Vagina (tissue), 2 donors: ENCODE measurements at regions not wholly inside any gene's neighbourhood (a gene's known extent, or its start where the extent isn't known, plus 50 kb on each side); places are given as distances from the start of the nearest gene placed in this dataset.

ENCODE experiments used
- POLR2A ChIP-seq, 2 donors: fragments of 450-650 bp; IDR thresholded peaks; one replicate each; pipeline ENCODE4 v1.6.1; 2017; ENCODE audit warnings: antibody characterized with exemption in 2 of 2, mild to moderate bottlenecking in 2 of 2, moderate library complexity in 2 of 2
- TF ChIP-seq, protein P1 (sequence below), 3 experiments: fragments of 450-650 bp in 2 of 3; fragments of 200-600 bp in 1 of 3; sonication (generic) in 1 of 3; IDR thresholded peaks; one replicate each; pipeline ENCODE4 v1.5.1; 2017 to 2019; ENCODE audit warnings: antibody characterized with exemption in 3 of 3, mild to moderate bottlenecking in 2 of 3, moderate library complexity in 2 of 3

- TF ChIP-seq POLR2A (IDR thresholded peaks at IDR 0.05) = no peak
- TF ChIP-seq, protein P1, sequence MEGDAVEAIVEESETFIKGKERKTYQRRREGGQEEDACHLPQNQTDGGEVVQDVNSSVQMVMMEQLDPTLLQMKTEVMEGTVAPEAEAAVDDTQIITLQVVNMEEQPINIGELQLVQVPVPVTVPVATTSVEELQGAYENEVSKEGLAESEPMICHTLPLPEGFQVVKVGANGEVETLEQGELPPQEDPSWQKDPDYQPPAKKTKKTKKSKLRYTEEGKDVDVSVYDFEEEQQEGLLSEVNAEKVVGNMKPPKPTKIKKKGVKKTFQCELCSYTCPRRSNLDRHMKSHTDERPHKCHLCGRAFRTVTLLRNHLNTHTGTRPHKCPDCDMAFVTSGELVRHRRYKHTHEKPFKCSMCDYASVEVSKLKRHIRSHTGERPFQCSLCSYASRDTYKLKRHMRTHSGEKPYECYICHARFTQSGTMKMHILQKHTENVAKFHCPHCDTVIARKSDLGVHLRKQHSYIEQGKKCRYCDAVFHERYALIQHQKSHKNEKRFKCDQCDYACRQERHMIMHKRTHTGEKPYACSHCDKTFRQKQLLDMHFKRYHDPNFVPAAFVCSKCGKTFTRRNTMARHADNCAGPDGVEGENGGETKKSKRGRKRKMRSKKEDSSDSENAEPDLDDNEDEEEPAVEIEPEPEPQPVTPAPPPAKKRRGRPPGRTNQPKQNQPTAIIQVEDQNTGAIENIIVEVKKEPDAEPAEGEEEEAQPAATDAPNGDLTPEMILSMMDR (IDR thresholded peaks at IDR 0.05) = no peak
Observed at GRCh38 chr3:109819734-109820133, 482.4 kb upstream of the DPPA4 start.
